Fibroblast of skin of back (primary cell): ENCODE measurements at regions not wholly inside any gene's neighbourhood (a gene's known extent, or its start where the extent isn't known, plus 50 kb on each side); places are given as distances from the start of the nearest gene placed in this dataset.

ENCODE experiments used
- DNase-seq: peaks from one replicate; pipeline ENCODE4 v3.0.0-alpha.2; 2013

DNA sequence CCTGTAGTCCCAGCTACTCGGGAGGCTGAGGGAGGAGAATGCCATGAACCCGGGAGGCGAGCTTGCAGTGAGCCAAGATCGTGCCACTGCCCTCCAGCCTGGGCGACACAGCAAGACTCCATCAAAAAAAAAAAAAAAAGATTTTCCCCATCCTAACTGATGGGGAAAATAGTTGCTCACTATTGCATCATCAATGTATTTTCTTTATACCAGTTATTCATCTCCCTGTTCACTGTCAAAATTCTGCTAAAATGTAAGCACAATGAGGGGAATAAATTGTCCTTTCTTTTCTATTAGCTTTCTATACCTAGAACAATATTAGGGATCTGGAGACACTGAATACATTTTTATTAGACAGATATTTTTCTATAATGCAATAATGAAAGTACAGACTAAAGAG is 561.3 kb downstream of the CCER1 start:
- DNase-seq: no peak

DNA sequence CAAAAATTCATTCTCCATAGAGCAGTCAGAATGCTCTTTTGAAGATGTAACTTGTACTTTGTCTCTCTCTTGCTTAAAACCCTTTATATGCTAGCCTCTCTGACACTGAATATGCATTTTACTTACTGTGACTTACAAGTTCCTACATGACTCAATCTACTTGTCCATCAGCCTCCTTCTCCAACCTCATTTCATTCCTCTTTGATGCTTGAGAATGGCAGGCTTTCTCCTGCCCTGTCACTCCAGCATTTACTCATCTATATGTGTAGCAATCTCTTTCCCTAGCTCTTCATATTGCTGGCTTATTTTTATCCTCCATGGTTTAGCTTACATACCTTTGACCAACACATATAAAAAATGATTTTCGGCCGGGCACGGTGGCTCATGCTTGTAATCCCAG is 561.9 kb downstream of the CCER1 start:
- no peak for DNase-seq

- no peak for DNase-seq
Measured at GRCh38 chr12:90390947-90391346, 564.0 kb downstream of the CCER1 start.

DNA sequence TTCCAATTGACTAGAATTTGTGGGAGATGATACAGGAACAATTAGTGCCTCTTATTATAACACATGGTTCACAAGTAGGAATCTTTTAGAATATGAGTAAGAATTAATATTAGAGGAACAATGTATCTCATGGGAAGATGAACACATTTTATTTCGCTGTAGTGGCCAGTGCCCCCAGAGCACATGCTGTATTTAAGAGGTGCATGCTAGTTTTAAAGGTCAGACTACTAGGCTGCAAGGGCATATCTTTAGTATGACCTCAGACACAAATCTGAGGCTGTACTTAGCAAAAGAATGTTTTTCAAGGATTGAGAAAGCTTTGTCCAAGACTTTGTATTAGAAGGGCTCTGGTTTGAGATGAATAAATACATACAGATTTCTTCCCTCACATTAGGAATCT is 586.9 kb downstream of the CCER1 start:
- peak; percentile 2 for DNase-seq

DNA sequence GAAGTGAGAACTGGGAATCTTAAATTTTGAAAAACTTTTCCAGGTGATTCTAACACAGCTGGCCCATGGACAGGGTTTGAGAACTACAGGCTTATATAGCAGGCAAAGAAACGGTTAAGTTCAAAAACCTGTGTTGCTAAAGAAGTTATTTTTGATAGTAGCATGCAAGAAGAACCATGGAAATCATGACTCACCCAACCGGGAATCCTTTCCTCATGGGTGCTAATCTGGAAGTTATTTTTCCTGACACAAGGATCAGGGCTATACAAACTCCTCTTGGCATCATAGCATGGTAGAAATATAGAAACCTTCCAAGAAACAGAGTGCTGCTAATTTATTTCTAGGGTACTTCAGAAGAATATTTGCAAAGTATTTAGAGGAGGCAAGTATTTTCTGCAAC is 588.7 kb downstream of the CCER1 start:
- DNase-seq: peak; percentile 80

GRCh38 chr12:90360300-90360699 is 594.7 kb downstream of the CCER1 start:
- no peak for DNase-seq

DNA sequence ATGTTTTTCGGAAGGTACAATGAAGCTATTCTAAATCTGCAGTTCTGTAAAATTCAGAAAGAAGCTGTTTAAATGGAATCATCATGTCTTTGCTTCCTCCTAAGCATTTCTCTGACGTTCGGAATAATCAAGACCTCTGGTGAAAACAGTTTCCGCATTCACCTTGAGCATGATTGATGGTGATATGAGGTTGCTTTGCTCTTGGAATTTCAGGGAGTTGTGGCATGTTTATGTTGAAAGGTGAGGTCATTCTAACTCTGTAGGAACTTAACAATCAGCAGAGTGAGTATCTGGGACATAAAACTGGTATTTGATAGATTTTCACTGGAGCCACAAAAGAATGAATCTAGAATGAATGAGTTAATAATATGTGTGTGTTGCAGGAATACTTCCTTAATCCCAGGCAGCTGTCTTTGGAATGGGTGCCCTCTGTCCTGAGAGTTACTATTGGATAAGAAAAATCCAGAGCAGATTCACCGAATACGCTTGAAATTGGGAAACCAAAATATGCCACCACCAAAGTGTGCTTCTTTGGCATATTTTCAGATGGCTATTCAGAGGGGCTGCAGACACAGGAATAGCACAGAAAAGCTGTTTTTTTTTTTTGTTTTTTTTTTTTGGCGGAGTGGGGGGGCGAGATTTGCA is 599.1 kb downstream of the CCER1 start:
- no peak for DNase-seq

GRCh38 chr12:90343966-90344365 is 611.0 kb downstream of the CCER1 start:
- DNase-seq: no peak

DNA sequence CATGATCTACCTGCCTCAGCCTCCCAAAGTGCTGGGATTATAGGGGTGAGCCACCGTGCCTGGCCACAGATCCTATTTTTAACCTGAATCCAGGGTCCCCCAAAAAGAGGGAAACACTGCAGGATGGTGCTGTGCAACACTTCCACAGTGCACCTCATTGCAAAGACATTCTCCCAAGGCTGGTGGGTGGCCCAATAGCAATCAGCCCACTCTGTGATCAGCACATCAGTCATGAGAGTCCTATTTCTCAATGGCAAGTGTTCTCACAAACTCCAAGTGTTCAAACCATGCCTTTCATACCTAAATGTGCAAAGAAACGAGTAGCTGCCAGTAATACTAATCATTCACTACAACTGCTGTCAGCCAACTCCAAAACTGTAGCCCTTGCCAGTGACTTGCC is 612.9 kb downstream of the CCER1 start:
- DNase-seq: no peak

GRCh38 chr12:90339837-90340236 is 615.1 kb downstream of the CCER1 start:
- DNase-seq: no peak

DNA sequence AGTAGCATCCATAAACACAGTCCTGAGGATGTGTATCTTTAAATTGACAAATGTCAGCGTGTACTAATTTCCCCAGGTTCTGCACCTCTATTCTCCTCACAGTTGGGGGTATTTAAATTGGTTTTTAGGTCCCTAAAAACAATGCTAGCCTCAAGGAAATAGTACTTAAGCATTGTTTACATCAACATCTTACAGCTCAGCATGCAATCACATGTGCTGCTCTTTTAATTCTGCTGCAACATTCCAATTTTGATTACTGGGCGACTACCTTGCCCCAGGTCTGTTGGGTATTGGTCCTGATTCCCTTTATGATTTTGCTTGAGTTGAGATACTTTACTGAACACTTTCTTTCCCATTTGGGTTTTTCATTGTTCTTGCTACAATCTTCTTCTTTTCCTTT is 616.6 kb downstream of the CCER1 start:
- DNase-seq: no peak

- DNase-seq: no peak
Measured at GRCh38 chr12:90337018-90337417, 618.0 kb downstream of the CCER1 start.

GRCh38 chr12:90335566-90335965 is 619.4 kb downstream of the CCER1 start:
- no peak for DNase-seq

DNA sequence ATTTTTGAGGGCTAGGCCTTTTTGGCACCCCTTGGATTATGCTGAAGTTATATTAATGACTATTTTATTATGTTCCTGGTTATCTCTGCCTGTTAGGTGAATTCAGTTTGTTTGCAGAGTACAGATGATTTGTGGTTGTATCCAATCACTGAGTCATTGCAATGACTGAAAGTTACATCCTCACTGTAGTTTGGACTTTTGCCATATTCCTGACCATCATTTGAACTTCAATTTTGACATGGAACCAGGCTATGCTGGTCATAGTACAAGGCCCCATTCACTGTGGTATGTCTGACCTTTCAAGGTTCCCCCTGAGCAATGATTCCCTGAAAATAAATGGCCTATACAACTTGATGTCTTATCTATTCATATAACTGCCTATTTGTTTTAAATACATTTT is 621.0 kb downstream of the CCER1 start:
- DNase-seq: peak; percentile 17

- DNase-seq: no peak
Measured at GRCh38 chr12:90333424-90333823, 621.6 kb downstream of the CCER1 start.

- DNase-seq: no peak
Measured at GRCh38 chr12:90331821-90332220, 623.2 kb downstream of the CCER1 start.

DNA sequence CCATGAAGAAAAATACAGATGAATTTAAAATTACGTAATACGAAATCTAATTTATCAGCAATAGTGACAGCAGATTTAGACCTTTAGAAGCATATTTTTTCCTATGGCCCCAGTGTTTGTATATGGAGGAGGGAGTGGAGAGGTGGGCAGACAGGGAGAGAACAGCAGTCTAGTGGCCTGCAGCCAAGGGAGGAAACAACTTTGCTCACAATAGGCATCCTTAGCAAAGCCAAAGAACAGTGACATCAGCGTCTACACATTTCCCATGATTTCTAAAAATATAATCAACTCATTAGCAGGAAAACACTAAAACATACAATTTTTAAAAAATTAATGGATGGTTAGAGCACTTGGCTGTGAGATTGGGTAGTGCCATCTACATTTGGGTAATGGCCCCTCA is 622.6 kb upstream of the ATP2B1 start:
- DNase-seq: no peak

DNA sequence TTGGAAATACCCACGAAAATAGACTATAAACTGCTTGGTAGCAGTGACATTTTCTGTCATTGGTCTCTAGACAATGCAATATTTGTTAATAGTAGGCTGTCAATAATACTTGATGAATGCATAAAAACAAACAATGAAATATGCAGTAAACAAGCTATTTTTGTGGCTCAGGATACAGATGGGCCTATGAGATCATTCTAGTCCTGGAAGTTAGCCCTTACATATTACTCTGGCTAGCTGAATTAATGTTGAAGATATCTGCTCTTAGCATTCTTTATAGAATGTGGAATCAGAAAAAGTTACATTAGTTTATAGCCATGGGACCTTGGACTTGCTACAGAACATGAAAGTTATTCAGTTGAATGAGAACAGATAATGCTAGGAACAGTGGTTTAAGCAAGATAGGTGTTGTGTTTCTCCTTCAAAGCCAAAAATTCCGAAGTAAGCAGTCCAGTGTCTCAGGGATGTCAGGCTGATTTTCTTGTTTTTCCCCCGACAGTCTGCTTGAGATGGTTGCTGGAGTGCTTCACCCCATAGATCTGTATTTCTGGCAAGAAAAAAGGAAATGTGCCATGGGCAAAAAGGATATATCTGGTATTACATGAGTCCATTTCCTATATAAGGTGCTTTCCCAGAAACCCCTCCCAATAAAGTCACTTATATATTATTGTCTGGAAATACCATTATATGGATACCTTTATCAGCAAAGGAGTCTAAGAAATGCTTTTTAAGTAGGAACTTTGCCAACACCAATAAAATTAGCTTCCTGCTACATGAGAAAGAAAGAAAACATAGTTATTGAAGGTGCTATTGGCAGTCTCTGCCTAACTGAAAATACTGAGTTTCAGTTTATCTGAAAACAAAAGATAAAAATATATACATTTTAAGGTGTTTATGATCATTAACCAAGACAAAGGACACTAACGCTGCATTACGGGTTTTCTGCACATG is 619.4 kb upstream of the ATP2B1 start:
- DNase-seq: no peak

GRCh38 chr12:90323217-90323616 is 614.6 kb upstream of the ATP2B1 start:
- DNase-seq: no peak

GRCh38 chr12:90322006-90322405 is 613.4 kb upstream of the ATP2B1 start:
- DNase-seq: peak; percentile 24

- DNase-seq: no peak
Measured at GRCh38 chr12:90321369-90321768, 612.7 kb upstream of the ATP2B1 start.

DNA sequence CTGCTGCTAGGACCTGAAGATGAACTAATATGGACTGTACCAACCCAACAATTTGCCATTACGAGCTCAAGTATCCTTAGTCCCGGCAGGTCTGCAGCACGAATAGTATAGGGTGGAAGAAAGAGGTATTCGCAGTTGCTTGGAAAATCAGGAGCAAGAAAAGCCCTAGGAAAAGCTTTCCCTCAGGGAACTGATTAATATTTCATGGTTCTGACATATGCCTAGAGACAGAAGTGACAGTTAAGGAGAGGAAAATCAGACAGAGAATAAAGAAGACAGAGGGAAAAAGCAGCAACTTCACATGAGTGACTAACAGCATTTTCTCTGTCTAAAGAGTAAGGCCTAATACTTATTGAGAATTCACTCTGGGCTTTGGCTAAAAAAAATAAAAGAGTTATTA is 602.9 kb upstream of the ATP2B1 start:
- DNase-seq: no peak

DNA sequence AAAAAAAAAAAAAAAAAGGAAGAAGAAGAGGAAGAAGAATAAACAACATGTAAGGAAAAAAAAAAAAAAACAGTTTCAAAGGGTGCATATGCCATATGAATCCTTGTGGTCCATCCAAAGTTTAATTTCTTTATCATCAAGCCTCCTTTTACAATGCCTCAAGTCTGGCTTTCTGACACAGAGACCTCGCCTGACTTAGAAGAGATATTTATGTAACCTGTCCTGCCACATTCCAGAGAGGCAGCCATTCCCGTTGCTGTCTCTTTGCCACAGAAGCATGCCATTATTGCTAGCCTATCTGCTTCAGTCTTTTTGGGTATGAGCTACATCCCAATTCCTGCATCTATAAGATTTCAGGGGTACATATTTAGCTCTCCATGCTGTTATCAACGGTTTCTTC is 596.7 kb upstream of the ATP2B1 start:
- no peak for DNase-seq

GRCh38 chr12:90304231-90304630 is 595.6 kb upstream of the ATP2B1 start:
- DNase-seq: no peak
